ENCODE measurements at regions not wholly inside any gene's neighbourhood (a gene's known extent, or its start where the extent isn't known, plus 50 kb on each side); places are given as distances from the start of the nearest gene placed in this dataset.
"Not testable (repeated sequence)": the region's sequence is repeated elsewhere in the genome, so short reads cannot be mapped to it uniquely, and the experiment has no call there.

DNA sequence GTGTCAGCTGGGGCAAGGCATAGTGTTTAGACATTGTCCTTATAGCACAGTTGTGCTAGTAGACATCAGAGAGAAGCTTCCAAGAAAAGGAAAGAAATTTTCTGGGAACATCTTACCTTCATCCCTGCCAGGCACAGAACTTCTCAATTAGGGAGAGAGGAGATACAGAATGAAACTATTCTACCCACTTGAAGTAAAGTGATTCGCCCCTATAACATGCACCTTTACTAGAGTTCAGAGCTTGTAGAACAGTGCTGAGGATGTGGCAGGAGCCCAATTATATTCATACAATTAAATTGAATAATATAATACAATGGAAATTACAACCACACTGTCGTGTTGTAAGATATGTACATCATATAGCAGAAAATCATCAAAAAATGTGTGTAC, 1063.9 kb upstream of the CITED2 start:
- DNase-seq (ENCODE audit: low read depth in 2 of 2, low spot score in 1 of 2), result no peak

DNA sequence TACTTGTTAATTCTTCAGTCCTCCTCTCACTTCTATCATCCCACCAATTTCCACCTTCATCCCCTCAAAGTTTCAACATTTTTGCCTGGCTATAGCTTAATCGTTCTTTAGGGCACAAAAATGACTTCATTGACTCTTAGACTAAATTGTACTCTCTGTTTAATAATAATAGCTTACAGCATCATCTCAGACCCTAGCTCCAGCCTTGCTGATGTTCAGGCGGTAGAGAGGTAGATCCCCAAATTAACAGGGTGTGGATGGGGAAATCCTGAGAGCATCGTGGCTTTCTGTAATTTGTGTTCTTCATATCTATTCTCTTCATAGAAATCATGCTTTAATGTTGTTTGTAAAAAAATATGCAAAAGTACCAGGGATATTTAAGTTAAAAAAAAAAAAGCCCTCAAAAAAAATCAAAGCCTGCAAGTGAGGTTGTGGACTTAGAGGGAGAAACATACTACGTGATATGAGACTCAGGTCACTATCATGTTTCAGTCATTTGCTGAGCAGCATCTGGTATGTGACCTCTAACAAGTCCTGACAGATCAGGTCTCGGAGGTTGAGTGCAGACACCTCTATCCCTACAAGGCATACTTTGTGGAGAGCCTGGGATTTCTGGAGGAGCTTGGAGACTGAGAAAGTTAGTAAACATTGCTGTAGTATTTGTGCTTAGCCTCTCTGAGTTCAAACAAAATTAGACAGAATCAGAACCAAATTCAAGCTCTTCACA, 1063.3 kb upstream of the CITED2 start:
- no peak for DNase-seq (ENCODE audit: low read depth in 2 of 2, low spot score in 1 of 2)

DNA sequence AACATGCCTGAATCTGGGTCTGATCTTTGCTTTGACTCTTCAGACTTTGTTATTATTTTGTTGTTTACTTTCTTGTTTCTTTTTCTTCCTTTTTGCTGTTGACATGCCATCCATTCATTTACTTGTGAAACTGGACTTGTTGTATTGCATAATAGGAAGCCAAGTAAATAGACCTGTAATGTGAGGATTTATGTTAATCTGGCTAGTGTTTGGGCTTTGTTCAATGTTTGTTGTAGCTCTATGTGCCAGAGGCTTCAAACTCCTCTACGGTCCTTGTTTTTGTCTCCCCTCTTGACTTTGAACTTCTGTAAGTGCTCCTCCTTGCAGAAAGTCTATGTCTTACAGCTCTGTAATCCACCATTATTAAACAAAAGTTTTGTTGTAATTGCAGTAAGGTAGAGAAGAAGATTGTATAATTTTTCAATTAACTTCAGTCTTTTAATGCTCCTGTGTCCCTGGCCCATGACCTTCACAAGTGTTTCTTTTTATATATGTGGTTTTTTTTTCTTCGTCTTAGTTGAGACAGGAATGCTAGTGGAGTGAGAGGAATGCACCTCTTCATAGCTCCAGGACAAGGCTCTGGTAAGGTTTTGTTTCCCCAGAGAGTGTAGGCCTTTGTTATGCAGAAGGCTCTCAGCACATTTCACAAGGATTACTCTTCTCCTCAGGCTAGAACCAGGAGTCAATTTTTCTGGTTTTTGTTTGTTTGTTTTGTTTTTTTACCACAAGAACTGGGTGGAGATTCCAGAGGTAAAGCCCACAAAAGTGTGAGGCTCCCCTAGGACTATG, 1061.8 kb upstream of the CITED2 start:
- DNase-seq (ENCODE audit: low read depth in 2 of 2, low spot score in 1 of 2), result no peak

DNA sequence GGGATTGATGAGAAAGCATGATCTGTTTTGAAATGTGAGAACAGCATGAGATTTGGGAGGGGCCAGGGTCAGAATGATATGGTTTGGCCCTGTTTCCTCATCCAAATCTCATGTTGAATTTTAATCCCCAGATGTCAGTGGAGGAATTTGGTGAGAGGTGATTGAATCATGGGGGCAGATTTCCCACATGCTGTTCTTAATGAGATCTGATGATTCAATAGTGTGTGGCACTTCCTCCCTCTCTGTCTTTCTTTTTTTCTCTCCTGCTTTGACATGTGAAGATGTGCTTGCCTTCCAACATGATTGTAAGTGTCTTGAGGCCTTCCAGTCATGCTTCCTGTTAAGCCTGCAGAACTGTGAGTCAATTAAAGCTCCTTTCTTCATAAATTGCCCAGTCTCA, 1060.3 kb upstream of the CITED2 start:
- no peak for DNase-seq (ENCODE audit: low read depth in 2 of 2, low spot score in 1 of 2)

DNA sequence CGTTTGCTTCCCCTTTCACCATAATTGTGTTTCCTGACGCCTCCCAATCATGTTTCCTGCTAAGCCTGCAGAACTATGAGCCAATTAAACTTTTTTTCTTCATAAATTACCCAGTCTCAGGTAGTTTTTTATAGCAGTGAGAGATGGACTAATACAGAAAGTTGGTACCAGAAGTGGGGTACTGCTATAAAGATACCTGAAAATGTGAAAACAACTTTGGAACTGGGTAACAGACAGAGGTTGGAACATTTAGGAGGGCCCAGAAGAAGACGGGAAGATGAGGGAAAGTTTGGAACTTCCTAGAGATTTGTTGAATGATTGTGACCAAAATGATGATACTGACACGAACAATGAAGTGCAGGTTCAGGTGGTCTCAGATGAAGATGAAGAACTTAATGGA, 1058.6 kb upstream of the CITED2 start:
- DNase-seq (ENCODE audit: low read depth in 2 of 2, low spot score in 1 of 2), result no peak

DNA sequence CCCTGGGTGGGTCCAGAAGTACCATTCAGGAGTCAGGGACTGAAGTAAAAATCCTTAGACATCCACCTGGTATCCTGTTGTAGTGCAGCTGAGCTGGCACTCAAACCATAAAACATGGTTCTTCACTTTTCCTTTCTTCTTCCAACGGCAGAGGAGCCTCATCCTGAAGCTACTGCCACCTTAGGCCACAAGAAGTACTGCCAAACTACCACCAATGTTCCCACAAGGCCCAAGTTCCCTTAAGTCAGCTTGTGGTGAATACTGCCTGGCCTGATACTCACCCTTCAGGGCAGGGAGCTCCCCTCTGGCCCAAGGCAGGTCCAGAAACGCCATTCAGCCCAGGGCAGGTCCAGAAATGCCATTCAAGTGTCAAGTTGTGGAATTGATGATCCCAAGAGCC, 1053.4 kb upstream of the CITED2 start:
- DNase-seq (ENCODE audit: low read depth in 2 of 2, low spot score in 1 of 2), result no peak

DNA sequence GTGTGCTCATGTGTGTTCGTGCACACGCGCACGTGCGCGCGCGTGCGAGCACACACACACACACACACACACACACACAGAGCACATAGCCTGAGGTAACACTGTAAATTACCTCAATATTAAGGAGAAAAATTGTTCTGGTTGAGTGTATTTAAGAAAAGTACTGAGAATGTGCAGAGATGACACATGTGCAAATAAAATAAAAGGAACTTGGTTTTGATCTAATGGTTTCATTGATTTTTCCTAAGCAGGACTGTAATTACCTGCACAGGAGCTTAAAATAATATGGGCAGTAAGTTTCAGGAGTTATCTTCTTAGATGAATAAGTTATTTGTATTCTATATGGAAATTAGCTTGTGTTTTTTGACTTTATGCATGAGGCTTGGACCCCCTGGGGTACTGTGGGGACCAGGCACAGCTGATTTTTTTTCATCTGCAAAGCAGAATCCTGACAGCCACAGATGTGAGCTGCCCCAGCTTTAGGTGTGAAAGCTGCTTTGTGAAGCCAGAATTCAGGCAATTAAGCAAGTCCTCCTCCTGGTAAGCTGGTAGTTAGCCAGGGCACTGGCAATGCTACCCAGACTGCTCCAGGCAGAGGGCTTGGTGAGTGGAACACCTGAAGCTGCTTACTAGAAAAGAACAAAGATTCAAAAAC, 1040.6 kb upstream of the CITED2 start:
- no peak for DNase-seq (ENCODE audit: low read depth in 2 of 2, low spot score in 1 of 2)

DNA sequence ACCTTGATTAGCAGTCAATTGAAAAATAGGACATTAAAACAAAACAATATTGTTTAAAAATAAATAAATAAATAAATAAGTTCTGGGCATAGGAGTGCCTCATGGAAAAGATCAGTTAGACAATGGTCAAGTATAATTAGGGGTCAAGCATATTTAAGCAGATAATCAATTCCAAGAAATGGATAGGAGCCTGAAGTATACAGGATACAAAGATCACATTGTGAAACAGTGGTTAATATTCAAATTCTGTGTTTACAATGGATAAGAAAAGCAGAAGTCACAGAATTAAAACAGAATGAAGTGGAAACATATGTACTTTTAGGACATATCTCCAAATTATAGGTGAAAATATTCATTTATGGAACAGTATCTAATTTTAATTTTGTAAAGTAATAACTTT, 1028.6 kb upstream of the CITED2 start:
- no peak for DNase-seq (ENCODE audit: low read depth in 2 of 2, low spot score in 1 of 2)

DNA sequence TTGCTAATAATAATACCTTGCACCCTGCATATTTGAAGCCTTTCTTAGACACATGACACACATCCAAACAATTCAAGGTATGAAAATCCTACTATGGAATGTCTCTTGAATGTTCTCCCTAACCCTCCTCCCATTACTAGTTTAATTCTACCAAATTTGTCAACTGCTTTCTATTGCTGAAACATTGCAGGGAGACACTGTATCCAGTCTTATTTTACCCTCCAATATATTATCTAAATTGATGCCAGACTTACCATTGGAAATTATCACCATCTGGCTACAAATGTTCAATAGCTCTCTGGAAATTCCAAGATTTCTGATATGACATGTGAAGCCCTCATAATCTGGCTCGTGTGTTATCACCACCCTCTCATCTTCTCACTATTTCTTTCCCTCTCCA, 1027.3 kb upstream of the CITED2 start:
- DNase-seq (ENCODE audit: low read depth in 2 of 2, low spot score in 1 of 2), result no peak

DNA sequence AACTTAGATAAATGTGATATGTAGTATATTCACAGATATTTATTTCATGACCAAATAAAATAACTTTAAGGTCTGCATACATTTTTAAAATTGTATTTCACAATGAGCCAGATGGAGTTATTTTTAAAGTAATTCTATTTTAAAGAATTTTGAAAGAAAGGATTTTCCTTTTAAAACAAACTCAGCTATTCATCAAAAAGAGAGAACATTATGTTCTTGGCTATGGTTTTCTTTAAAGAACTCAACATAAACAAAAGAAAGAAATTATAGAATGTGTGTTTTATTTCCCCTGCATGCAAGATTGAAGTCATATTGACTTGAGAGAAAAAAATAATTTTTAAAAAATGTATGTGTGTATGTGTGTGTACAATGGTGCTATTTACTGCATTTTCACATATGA, 1023.6 kb upstream of the CITED2 start:
- no peak for DNase-seq (ENCODE audit: low read depth in 2 of 2, low spot score in 1 of 2)

DNA sequence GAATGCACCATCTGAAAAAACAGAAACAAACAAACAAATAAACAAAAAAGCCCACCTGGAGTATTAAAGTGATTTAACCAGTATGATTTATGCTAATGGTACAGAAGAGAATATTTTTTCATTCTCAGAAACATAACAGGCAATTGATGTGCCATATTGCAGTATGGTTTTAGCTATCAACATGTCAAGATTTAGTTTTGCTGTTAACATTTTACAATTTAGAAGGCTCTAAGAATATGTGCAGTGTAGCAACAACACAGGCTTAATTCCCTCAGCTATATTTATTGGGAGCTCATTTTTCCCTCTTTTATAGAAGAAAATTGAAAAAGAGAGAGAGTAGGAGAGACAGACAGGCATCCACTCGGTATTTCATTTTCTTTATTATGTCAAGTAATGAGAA, 1022.7 kb upstream of the CITED2 start:
- no peak for DNase-seq (ENCODE audit: low read depth in 2 of 2, low spot score in 1 of 2)

DNA sequence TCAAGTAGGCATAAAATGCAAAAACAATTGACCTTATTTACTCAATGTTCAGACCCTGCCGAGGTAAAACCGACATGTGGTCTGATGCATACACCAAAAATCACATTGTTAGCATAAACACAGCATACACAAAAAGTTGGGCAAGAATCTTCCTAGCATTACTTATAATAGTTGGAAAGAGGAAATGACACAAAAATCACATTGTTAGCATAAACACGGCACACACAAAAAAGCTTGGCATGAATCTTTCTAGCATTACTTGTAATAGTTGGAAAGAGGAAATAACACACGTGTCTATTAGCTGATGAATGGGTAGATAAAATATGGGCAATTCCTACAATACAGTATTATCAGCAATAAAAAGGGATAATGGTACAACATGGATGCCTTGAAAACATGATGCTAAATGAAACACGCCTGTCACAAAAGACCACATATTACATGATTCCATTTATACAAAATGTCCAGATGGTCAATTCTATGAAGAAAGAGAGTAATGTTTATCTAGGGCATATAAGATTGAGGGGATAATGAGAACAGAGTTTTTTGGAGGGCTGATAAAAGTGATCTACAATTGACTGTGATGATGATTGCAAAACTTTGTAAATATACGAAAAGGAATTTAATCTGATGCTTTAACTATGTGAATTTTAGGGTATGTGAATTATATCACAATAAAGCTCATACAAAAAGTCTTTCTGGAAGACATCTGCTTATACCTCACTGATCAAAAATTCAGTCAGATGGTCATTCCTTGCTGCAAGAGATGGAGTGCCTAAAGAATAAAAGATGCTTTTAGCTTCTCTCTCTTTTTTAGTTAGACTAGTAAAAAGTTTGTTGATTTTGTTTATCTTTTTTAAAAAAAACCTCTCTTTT, 1019.5 kb upstream of the CITED2 start:
- no peak for DNase-seq (ENCODE audit: low read depth in 2 of 2, low spot score in 1 of 2)

DNA sequence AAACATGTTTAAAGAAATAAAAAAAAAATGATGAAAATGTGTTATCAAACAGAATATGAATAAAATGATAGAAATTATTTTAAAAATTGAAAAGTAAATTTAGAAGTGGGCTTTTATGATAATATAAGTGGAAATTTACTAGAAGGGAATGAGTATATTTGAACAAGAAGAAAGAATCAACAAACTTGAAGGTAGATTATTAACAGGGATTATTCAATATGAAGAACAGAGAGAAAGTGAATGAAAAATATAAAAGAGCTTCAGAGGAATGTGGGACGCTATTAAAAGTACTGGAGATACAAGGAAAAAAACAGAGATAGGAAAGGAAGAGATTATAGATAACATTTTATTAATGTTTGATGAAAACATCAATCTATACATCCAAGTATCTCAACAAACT, 1014.4 kb upstream of the CITED2 start:
- DNase-seq (ENCODE audit: low read depth in 2 of 2, low spot score in 1 of 2), result no peak

DNA sequence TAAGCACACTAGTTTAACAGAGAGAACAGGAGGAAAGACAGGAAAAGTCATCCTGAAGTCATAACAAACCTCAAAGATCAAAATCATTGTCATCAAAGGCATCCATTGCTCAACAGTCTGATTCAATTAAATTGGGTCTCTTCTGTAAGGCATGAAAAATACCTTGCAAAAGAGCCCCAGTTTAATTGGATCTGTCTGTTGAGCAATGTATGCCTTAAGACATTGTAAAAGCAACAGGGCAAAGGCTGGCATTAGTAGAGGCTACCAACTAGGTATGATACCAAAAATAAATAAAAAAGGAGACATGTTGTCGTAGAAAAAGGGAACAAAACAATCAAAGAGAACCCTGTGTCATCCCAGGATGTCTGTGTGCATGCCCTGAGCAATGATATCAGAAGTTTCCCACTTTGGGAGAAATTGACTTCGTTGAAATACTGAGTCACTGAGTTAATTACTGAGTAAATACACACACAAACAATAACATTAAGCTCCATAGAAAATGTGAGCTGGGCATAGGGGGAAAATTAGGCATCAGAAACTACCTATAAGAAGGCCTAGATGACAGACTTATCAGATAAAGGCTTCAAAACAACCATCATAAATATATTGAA, 1013.8 kb upstream of the CITED2 start:
- no peak for DNase-seq (ENCODE audit: low read depth in 2 of 2, low spot score in 1 of 2)

DNA sequence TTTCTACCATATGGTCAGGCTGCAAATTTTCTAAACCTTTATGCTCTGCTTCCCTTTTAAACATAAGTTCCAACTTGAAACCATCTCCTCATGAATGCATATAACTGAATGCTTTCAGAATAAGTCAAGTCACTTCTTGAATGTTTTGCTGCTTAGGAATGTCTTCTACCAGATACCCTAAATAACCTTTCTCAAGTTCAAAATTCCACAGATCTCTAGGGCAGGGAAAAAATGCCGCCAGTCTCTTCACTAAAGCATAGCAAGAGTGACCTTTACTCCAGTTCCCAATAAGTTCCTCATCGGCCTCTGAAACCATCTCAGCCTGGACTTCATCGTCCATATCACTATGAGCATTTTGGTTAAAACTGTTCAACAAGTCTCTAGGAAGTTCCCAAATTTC, 1011.2 kb upstream of the CITED2 start:
- DNase-seq (ENCODE audit: low read depth in 2 of 2, low spot score in 1 of 2), result no peak

DNA sequence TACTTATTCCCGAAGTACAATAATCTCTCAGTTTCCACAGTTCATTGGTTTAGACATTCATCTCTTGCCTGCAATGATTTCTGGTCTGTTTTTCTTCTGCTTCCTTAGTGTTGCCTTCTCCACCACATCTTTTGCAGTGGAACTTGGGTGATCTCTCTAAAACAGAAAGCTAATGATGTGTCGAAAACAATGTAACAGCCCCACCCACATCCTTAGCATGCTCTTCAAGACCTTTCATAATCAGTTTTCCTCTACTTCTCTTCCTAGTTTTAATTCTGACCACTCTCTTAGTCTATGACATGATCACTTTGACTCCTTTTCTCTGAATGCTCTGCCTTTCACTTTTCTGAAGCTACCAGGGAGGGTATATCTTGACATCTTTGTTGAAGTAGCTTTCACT, 1007.9 kb upstream of the CITED2 start:
- no peak for DNase-seq (ENCODE audit: low read depth in 2 of 2, low spot score in 1 of 2)

DNA sequence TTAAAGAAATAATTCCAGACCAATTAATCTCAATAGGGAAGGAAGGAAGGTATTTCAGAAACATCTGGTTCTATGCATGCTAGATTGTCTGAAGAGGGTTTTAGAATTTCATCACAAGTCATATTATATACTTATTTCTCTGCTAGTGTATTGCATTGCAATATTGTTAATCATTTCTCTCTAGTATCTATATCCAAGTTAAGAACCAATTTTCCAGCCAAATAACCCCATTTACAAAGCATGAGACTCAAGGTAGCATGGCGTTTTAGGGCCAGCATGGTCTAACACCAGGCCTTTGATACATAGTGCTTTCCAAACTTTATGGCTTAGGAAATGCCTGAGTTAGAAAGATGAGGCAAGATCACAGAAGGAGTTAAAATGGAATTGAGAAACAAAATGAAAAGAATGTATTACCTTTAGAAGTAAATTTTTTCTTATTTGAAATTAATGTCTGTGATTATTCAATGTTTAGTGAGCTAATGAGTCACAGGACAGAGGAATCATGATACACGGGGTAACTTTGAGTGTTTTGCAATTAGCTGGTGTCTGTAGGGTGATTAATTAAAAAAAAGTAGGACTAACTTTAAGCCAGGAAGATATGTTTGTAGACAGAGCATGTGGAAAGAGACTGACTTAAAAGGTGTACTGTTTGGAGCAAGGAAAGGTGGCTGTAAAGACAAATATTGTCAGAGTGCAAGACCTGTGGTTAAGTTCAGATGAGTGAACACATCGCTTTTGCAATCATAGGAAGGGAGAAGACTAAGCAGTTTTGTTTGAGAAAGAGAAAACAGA, 1006.2 kb upstream of the CITED2 start:
- DNase-seq (ENCODE audit: low read depth in 2 of 2, low spot score in 1 of 2), result no peak

DNA sequence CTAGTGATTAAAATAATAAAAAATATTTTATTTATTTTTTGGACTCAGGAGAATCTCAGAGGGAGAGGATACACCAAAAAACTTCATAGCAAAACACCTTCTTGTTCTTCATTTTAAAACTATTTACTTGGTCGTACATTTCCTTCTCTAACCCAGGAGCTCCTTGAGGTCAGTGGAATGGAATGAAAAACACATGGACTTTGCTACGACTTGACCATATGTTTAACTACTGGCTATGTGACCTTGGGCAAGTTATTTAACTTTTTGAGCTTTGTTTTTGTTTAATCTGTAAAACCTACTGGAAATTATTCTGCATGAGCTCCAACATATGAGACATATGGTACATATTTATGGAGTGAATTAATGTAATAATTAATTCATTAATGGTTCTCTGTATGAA, 1005.5 kb upstream of the CITED2 start:
- no peak for DNase-seq (ENCODE audit: low read depth in 2 of 2, low spot score in 1 of 2)

DNA sequence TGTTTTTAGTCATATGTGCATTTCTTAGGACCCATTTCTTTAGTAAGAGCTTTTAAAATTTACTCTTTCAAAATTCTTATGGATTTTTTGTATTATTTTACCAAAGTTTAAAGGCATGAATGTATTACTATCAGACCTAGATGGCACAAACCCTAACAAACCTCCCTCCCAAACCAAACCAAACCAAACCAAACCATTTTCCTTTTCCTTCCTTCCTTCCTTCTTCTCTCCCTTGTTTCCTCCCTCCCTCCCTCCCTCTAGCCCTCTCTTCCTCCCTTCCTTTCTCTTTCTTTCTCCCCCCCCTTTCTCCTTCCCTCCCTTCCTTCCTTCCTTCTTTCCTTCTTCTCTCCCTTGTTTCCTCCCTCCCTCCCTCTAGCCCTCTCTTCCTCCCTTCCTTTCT, 1001.8 kb upstream of the CITED2 start:
- DNase-seq (ENCODE audit: low read depth in 2 of 2, low spot score in 1 of 2), result no peak

DNA sequence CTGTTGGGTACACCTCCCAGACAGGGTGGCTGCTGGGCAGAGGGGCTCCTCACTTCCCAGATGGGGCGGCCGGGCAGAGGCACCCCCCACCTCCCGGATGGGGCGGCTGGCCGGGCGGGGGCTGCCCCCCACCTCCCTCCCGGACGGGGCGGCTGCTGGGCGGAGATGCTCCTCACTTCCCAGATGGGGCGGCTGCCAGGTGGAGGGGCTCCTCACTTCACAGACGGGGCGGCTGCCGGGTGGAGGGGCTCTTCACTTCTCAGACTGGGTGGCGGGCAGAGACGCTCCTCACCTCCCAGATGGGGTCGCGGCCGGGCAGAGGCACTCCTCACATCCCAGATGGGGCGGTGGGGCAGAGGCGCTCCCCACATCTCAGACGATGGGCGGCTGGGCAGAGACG, 999.3 kb upstream of the CITED2 start:
- not testable (repeated sequence) for DNase-seq (ENCODE audit: low read depth in 2 of 2, low spot score in 1 of 2)

Data from stimulated activated CD8-positive, alpha-beta memory T cell treated with anti-CD3 and anti-CD28 coated beads, Interleukin-4, amount 100 ng/mL, for 4 hours (primary cell).